C4-2B (cell line): ENCODE measurements at regions not wholly inside any gene's neighbourhood (a gene's known extent, or its start where the extent isn't known, plus 50 kb on each side); places are given as distances from the start of the nearest gene placed in this dataset.

Experiments used
- H3K27ac ChIP-seq: fragments of 450-650 bp; 2 replicates; pipeline ENCODE4 v1.5.1; 2017
- CTCF ChIP-seq: fragments of 450-650 bp; conservative IDR thresholded peaks from 2 replicates; pipeline ENCODE4 v1.5.1; 2017; ENCODE audit warnings: mild to moderate bottlenecking
- ZFX ChIP-seq: fragments of 450-650 bp; IDR thresholded peaks from 2 replicates; pipeline ENCODE4 v1.6.1; 2017

GRCh38 chr12:98151984-98152383 is 363.4 kb upstream of the TMPO start:
- no peak overlapping the region for H3K27ac ChIP-seq
- no peak for TF ChIP-seq CTCF
- no peak for TF ChIP-seq ZFX

GRCh38 chr12:98154850-98155249 is 360.5 kb upstream of the TMPO start:
- TF ChIP-seq ZFX = no peak
- TF ChIP-seq CTCF = peak; percentile 38
- H3K27ac ChIP-seq = no peak overlapping the region

GRCh38 chr12:98156697-98157096 is 358.7 kb upstream of the TMPO start:
- TF ChIP-seq CTCF = no peak
- TF ChIP-seq ZFX = no peak

GRCh38 chr12:98162906-98163678 is 352.3 kb upstream of the TMPO start:
- TF ChIP-seq CTCF (no peak), ZFX (no peak)

More at GRCh38 chr12:98156697-98157096, 358.7 kb upstream of the TMPO start:
- H3K27ac ChIP-seq = no peak overlapping the region

GRCh38 chr12:98172304-98172703 is 343.1 kb upstream of the TMPO start:
- H3K27ac ChIP-seq = no peak overlapping the region

More at GRCh38 chr12:98162906-98163678, 352.3 kb upstream of the TMPO start:
- no peak overlapping the region for H3K27ac ChIP-seq

GRCh38 chr12:98172801-98173200 is 342.6 kb upstream of the TMPO start:
- no peak for TF ChIP-seq ZFX
- TF ChIP-seq CTCF = no peak
- no peak overlapping the region for H3K27ac ChIP-seq

More at GRCh38 chr12:98172304-98172703, 343.1 kb upstream of the TMPO start:
- TF ChIP-seq CTCF (no peak), ZFX (no peak)

GRCh38 chr12:98173773-98174427 is 341.5 kb upstream of the TMPO start:
- no peak for TF ChIP-seq CTCF
- TF ChIP-seq ZFX = no peak
- no peak overlapping the region for H3K27ac ChIP-seq
